ENCODE measurements at regions not wholly inside any gene's neighbourhood (a gene's known extent, or its start where the extent isn't known, plus 50 kb on each side); places are given as distances from the start of the nearest gene placed in this dataset.

DNA sequence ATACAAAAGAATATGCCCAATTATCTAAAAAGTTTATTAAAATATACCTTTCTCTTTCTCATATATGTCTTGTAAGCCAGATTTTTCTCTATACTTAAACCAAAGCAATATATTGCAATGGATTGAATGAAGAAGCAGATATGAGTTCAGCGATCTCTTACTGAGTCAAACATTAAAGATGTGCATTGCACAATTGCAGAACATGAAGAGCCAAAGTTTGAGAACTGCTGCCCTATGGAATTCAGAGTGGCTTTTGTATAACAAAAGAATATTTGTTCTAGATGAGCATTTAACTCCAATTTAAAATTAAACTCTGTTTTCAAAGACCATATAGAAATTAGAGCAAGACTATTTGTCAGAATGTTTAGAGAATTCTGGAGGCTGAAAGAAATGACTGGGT is 519.0 kb upstream of the DAB2 start:
- no peaks in the 10 kb centered on the region for H4K20me1 ChIP-seq (ENCODE audit: insufficient read depth, low read length)
- H3K4me2 ChIP-seq (ENCODE audit: low read length) = no peak overlapping the region
- no peaks in the 10 kb centered on the region for H3K9me2 ChIP-seq (ENCODE audit: low read depth, low read length)
- H3K4me1 ChIP-seq (ENCODE audit: insufficient read depth, low read length, severe bottlenecking) = no peaks in the 10 kb centered on the region
- H3K9ac ChIP-seq (ENCODE audit: low read length) = no peak overlapping the region
- no peaks in the 10 kb centered on the region for H3F3A ChIP-seq (ENCODE audit: insufficient read depth, low read length)
- H3K9me3 ChIP-seq (ENCODE audit: low read length) = no peaks in the 10 kb centered on the region
- no peaks in the 10 kb centered on the region for H3K27me3 ChIP-seq (ENCODE audit: insufficient read depth, low read length)
- no peak overlapping the region for H3K4me3 ChIP-seq (ENCODE audit: low read depth, low read length, poor library complexity, severe bottlenecking)
- no peaks in the 10 kb centered on the region for H3K36me3 ChIP-seq (ENCODE audit: insufficient read depth, low read length)
- TF ChIP-seq EZH2 (IDR thresholded peaks at IDR 0.05; ENCODE audit: borderline replicate concordance, low read length) = no peak
- TF ChIP-seq, protein P1, sequence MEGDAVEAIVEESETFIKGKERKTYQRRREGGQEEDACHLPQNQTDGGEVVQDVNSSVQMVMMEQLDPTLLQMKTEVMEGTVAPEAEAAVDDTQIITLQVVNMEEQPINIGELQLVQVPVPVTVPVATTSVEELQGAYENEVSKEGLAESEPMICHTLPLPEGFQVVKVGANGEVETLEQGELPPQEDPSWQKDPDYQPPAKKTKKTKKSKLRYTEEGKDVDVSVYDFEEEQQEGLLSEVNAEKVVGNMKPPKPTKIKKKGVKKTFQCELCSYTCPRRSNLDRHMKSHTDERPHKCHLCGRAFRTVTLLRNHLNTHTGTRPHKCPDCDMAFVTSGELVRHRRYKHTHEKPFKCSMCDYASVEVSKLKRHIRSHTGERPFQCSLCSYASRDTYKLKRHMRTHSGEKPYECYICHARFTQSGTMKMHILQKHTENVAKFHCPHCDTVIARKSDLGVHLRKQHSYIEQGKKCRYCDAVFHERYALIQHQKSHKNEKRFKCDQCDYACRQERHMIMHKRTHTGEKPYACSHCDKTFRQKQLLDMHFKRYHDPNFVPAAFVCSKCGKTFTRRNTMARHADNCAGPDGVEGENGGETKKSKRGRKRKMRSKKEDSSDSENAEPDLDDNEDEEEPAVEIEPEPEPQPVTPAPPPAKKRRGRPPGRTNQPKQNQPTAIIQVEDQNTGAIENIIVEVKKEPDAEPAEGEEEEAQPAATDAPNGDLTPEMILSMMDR (IDR thresholded peaks at IDR 0.05; ENCODE audit: low read length) = no peak
- H3K27ac ChIP-seq (ENCODE audit: low read depth, low read length, poor library complexity, severe bottlenecking) = no peak overlapping the region
- no peak overlapping the region for H2AFZ ChIP-seq (ENCODE audit: low read length)
- no peaks in the 10 kb centered on the region for H3K79me2 ChIP-seq (ENCODE audit: insufficient read depth, low read length)

DNA sequence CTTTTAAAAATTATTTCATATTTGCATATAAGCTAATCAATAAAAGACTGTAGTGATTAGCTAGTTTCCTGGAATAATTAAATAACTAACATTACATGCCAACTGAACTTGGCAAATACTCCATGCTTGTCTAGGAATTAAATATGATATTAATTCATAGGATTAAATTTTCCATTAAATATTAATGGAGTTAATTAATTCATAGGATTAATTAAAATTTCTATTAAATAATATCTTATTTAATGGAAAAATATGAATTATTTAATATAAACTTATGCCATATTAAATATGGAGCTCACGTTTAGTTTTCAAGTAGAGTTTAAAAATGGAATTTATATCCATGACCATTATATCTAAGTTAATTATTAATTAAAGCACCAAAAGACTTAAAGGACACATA is 517.8 kb upstream of the DAB2 start:
- no peak overlapping the region for H2AFZ ChIP-seq (ENCODE audit: low read length)

DNA sequence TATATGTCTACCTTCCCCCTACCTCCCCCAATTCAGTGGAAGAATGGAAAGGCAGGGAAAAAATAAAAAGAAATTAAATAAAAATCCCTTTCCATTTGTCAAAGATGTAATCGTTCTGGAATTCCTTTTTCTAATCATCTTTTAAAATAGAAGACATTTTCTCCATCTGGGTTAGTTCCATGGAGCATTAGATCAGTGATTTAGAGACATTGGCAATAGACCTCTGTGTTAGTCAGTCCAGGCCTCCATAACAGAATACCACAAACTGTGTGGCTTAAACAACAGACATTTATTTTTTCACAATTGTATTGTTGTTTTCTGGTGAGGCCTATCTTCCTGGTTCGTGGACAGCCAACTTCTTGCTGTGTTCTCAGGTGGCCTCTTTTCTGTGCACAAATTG is 516.6 kb upstream of the DAB2 start:
- H3K36me3 ChIP-seq (ENCODE audit: insufficient read depth, low read length) = no peaks in the 10 kb centered on the region

More for the DNA sequence above, 517.8 kb upstream of the DAB2 start:
- H4K20me1 ChIP-seq (ENCODE audit: insufficient read depth, low read length) = no peaks in the 10 kb centered on the region
- no peak overlapping the region for H3K4me2 ChIP-seq (ENCODE audit: low read length)
- H3F3A ChIP-seq (ENCODE audit: insufficient read depth, low read length) = no peaks in the 10 kb centered on the region
- no peak overlapping the region for H3K27ac ChIP-seq (ENCODE audit: low read depth, low read length, poor library complexity, severe bottlenecking)
- no peaks in the 10 kb centered on the region for H3K4me1 ChIP-seq (ENCODE audit: insufficient read depth, low read length, severe bottlenecking)
- no peaks in the 10 kb centered on the region for H3K9me2 ChIP-seq (ENCODE audit: low read depth, low read length)
- H3K27me3 ChIP-seq (ENCODE audit: insufficient read depth, low read length) = no peaks in the 10 kb centered on the region
- H3K9me3 ChIP-seq (ENCODE audit: low read length) = no peaks in the 10 kb centered on the region
- H3K4me3 ChIP-seq (ENCODE audit: low read depth, low read length, poor library complexity, severe bottlenecking) = no peak overlapping the region
- no peaks in the 10 kb centered on the region for H3K79me2 ChIP-seq (ENCODE audit: insufficient read depth, low read length)
- H3K9ac ChIP-seq (ENCODE audit: low read length) = no peak overlapping the region
- H3K36me3 ChIP-seq (ENCODE audit: insufficient read depth, low read length) = no peaks in the 10 kb centered on the region
- no peak for TF ChIP-seq EZH2 (IDR thresholded peaks at IDR 0.05; ENCODE audit: borderline replicate concordance, low read length)
- TF ChIP-seq, protein P1 (IDR thresholded peaks at IDR 0.05; ENCODE audit: low read length) = no peak

More for the DNA sequence above, 516.6 kb upstream of the DAB2 start:
- Histone ChIP-seq H2AFZ (ENCODE audit: low read length) (no peak overlapping the region), H3K79me2 (ENCODE audit: insufficient read depth, low read length) (no peaks in the 10 kb centered on the region), H3K27ac (ENCODE audit: low read depth, low read length, poor library complexity, severe bottlenecking) (no peak overlapping the region), H3K4me3 (ENCODE audit: low read depth, low read length, poor library complexity, severe bottlenecking) (no peak overlapping the region), H3K27me3 (ENCODE audit: insufficient read depth, low read length) (no peaks in the 10 kb centered on the region), H3K4me2 (ENCODE audit: low read length) (no peak overlapping the region), H4K20me1 (ENCODE audit: insufficient read depth, low read length) (no peaks in the 10 kb centered on the region), H3K9me3 (ENCODE audit: low read length) (no peaks in the 10 kb centered on the region), H3K4me1 (ENCODE audit: insufficient read depth, low read length, severe bottlenecking) (no peaks in the 10 kb centered on the region), H3K9ac (ENCODE audit: low read length) (no peak overlapping the region), H3K9me2 (ENCODE audit: low read depth, low read length) (no peaks in the 10 kb centered on the region), H3F3A (ENCODE audit: insufficient read depth, low read length) (no peaks in the 10 kb centered on the region)
- TF ChIP-seq, protein P1 (IDR thresholded peaks at IDR 0.05; ENCODE audit: low read length) = no peak
- no peak for TF ChIP-seq EZH2 (IDR thresholded peaks at IDR 0.05; ENCODE audit: borderline replicate concordance, low read length)
